CD4-positive, alpha-beta T cell treated with Interleukin-15 for 4 hours (primary cell): ENCODE measurements at regions not wholly inside any gene's neighbourhood (a gene's known extent, or its start where the extent isn't known, plus 50 kb on each side); places are given as distances from the start of the nearest gene placed in this dataset.

Experiments used
- DNase-seq: peaks from one replicate; pipeline ENCODE4 v3.0.0-alpha.2; 2020; ENCODE audit warnings: low spot score

DNA sequence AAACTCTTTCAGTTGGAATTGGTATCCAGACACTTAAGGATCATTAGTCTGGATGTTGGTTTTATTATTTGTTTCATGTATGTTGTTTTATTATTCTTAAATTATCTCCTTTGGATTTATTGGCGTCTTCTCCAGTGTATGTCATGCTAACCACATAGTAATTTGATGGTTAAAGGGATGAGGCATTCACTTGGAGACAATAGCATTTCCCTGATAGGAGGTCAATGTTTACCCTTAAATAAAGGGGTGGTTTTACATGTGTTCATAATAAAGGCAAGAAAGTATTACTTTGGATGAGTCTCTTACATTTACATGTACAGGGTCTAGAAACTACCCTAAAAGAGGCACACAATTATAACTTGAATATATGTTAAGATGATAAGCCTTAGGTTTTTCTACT, 51.2 kb upstream of the RNF144B start:
- no peak for DNase-seq

DNA sequence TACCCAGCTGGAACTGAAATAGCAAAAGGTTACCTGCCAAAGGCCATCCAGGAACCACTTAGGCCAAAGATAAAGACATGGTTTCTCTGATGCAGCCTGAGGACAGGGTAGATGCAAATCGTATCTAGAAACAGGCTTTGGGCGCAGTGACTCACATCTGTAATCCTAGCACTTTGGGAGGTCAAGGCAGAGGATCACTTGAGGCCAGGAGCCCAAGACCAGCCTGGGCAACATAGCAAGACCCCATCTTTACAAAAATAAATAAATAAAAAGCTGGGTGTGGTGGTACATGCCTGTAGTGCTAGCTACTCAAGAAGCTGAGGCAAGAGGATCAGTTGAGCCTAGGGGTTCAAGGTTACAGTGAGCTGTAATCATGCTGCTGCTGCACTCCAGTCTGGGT, 52.9 kb upstream of the RNF144B start:
- no peak for DNase-seq

DNA sequence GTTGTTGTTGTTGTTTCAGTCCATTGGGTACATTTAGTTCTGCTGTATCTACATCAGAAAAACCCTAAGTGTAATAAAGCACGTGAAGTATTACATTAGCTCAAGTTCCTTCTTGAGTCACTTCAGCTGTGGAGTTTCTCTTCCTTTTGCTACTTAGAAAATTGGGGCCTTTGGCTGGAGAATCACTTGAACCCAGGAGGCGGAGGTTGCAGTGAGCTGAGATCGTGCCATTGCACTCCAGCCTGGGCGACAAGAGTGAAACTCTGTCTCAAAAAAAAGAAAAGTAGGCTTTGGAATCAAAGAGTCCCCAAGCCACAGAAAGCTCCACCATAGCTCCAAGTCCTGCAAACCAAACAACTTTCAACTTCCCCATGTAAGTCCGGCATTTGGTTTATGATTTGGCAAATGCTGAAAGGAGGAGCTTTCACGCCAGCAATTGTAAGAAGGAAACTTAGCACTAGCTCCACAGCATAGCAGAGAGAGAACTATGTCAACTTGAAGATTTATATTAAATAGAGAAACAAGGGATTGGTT, 56.5 kb upstream of the RNF144B start:
- no peak for DNase-seq

DNA sequence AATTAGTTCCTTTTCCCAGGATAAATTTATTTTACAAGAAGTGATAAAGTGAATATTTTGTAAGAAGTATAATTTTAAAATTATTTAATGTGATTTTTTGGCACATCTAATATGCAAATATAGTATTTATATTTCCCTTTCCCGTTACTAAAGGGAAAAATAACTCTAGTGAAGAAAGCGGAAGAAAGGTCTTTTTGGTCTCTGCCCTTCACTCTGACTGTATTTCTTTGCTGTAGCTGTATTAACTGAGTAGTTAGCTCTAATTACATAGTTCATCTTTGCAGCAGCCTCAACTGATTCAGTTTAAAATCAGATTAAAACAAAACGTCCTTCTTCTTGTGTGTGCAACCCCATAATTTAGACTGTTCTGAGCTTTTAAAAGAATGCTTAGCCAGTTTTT, 57.4 kb upstream of the RNF144B start:
- DNase-seq: no peak

DNA sequence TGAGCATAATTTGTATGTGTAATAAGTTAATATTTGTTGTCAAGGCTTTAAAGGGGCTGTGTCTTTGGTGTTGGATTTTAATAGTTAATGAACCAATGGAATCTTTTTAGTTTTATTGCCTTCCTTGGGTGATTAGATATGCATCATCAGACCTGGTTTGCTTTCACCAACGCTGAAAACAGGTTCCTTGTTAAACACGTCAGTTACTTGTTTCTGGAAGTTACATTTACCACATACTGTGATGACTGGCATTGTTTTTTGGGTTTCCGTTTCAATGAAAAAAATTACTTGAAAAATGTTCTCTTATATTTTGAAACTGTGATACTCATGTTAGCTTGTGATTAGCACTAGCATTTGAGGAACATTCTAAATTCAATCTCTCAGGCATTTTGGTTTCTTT, 58.6 kb upstream of the RNF144B start:
- no peak for DNase-seq

DNA sequence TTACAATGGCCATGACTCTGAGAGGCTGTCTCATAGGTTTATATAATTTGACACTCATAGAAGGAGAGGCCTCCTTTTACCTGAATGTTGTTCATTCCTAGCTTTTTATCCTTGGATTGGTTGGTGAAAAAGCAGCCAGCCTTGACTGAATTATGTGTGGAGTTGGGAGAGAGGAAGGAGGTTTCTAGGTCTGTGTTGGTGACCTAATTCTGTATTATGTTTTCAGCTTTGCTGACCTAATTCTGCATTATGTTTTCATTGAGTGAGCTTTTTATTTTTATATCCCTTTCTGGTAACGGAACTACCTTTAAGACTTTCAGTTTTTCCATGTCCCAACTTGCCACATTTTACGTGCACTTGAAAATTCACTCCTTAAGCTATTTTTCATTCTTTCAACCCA, 59.1 kb upstream of the RNF144B start:
- no peak for DNase-seq

DNA sequence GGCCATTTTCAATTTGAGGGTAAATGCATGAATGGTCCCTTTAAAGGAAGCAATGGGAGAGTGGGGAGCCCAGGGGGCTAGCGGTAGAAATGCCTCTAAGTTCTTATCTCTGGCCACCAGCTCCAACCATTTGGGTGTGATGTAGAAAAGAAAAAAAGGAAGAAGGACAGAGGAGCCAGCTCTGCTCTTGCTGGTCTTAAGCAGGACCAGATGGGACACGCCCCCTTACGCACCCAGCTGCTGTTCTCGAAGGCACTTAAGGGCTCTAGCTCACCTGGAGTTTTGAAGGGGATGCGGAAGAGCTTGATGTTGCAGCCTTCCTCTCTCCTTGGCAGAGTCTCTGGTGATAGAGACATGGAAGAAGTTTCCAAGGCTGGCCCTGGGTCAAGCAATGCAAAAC, 59.5 kb upstream of the RNF144B start:
- no peak for DNase-seq

DNA sequence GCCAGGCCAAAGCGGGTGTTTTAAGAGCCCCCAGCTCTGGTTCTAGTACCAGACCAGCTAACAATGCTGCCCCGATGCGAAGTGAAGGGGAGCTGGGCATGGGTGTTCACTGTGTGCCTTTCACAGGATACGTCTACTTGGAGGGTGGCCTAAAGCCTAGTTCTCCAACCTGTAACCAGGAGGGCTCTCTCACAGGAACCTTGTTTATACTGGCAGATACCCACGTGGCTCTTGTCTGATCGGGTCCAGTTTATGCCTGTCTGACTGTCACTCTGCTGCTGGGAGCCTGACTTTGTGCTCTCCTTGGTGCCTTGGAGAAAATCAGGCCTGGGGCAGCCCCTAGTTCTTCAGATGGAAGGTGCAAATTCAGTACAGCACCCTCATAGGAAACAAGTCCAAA, 60.2 kb upstream of the RNF144B start:
- DNase-seq: no peak

DNA sequence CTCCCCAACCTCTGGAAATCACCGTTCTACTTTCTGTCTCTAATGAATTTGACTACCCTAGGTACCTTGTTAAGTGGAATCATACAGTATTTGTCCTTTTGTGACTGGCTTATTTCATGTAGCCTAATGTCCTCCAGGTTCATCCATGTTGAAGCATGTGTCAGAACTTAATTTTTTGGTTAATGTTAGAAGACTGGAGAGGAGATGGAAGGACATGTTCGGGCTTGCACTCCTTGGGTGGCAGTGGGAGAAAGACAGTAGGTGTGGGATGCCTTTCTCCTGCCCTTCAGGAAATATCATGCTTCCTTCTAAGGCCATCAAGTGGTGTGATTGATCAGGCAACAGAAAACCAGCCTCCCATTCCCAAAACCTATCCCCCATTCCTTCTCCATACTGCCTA, 61.1 kb upstream of the RNF144B start:
- DNase-seq: no peak

DNA sequence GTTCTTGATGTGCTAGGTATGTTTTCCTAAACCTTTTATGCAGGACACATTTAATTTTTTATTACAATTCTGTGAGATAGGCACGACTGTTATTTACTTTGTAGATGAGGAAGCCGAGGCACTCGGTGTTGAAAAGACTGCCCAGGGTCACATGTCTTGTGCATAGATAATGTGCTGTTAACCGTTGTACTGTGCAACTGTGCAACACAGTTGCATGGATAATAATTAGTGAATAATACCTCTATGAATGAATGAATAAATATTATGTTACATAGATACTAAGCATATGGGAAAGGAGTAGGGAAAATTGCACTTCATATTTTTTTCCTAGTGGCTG, 60.3 kb upstream of the DEK start:
- DNase-seq: no peak

DNA sequence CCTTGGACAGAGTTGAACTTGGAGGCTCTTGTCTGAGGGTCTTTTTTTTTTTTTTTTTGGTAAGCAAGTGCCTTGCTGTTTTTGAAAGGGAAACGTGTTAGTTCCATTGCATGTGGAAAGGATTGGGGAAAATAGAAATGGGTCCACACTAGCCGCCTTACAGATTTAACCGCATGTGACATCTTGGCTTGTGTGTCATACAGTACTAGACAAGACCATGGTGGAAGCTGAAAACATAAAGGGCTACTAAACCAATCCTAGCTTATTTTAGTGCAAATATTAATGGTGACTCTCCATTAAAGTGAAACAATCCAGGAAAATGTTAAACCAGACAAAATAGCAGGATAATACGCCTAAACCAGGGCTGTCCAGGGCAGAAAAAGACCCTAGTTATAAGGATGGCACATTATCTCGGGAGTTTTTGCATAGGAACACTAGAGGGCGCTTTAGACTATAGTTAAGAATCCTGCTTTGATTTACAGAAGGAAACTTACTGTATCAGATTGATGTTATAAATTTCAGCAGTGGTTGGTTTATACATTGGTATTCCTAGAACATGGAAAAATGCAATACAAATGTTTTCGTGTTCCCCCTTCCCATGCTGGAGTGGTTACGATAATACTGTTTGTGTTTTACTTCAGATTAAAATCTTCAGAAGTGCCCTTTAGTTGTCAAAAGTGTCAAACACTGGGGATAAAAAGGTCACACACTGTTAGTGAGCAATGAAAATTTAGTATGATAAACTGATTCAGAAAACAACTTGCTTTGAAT, 59.8 kb upstream of the DEK start:
- DNase-seq: peak; percentile 53

DNA sequence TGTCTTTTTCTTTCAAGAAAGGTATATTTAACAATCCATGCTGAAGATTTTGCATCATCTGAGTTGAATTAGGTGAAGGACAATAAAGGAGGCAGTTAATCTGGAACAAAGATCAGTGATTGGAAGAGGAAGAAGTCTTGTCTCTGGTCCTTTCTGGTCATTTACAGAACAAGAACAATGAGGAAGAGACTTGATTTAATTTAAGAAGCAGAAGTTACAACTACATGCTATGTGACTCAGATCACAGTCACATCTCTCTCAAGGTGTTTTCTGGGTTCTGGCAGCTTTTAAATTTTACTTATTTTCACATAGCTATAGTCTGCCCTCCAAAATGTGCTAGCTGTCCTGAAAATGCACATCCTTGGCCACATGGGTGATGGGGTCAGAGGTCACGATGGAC, 53.5 kb upstream of the DEK start:
- DNase-seq: no peak

DNA sequence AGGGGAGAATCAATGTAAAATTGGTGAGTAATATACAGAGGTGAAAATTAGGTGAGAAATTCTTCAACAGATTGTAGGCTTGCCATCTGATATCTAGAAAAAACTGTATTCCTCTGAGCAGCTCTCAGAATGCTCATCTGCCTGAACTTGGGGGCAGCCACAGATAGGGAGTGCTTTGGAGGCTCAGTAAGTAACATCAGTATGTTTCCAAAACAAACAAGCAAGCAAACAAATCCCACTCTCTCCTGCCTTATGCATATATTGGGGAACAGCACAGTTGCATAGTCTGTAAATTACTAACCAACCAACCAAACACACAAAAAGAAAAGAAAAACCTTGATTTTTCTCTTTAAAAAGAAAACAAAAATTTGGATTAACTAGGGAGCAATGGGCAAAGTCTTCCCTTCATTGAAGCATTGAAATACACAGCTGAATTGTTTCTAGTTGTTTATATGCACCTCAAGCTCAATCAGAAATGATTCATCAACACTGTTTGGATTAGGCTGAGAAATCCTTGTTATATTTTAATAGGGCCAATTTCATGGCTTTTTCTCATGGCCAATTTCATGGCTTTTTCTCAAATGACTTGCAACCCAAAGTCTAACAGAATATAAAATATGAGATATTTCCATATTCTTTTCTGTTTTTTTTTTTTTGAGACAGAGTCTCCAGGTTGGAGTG, 50.1 kb upstream of the DEK start:
- no peak for DNase-seq
